ENCODE measurements at regions not wholly inside any gene's neighbourhood (a gene's known extent, or its start where the extent isn't known, plus 50 kb on each side); places are given as distances from the start of the nearest gene placed in this dataset.

GRCh38 chr18:44170208-44170880 lies 510.3 kb upstream of the SETBP1 start:
- TF ChIP-seq, protein P1, sequence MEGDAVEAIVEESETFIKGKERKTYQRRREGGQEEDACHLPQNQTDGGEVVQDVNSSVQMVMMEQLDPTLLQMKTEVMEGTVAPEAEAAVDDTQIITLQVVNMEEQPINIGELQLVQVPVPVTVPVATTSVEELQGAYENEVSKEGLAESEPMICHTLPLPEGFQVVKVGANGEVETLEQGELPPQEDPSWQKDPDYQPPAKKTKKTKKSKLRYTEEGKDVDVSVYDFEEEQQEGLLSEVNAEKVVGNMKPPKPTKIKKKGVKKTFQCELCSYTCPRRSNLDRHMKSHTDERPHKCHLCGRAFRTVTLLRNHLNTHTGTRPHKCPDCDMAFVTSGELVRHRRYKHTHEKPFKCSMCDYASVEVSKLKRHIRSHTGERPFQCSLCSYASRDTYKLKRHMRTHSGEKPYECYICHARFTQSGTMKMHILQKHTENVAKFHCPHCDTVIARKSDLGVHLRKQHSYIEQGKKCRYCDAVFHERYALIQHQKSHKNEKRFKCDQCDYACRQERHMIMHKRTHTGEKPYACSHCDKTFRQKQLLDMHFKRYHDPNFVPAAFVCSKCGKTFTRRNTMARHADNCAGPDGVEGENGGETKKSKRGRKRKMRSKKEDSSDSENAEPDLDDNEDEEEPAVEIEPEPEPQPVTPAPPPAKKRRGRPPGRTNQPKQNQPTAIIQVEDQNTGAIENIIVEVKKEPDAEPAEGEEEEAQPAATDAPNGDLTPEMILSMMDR (IDR thresholded peaks at IDR 0.05), result no peak
- TF ChIP-seq POLR2A (IDR thresholded peaks at IDR 0.05) (no peak), POLR2AphosphoS5 (IDR thresholded peaks at IDR 0.05) (no peak), EP300 (IDR thresholded peaks at IDR 0.05) (no peak)
